PC-3 (cell line): ENCODE measurements at regions not wholly inside any gene's neighbourhood (a gene's known extent, or its start where the extent isn't known, plus 50 kb on each side); places are given as distances from the start of the nearest gene placed in this dataset.
"Not testable (repeated sequence)": the region's sequence is repeated elsewhere in the genome, so short reads cannot be mapped to it uniquely, and the experiment has no call there.

Source experiments
- ATAC-seq: fragments of 200-7000 bp; cut with Tn5 transposase; 2 replicates; pipeline ENCODE4 v1.9.1; 2020; ENCODE audit warnings: mild to moderate bottlenecking, moderate library complexity
- BruUV-seq: library from RNA; stranded (reverse); fragments of 400-500 nt; replicated peaks from 2 replicates; lab custom pipeline; 2021; lab: Mats Ljungman, UMichigan
- CTCF ChIA-PET: fragments of 300-600 bp; sonication (Branson Sonifier 250); formaldehyde crosslinking; loops from one replicate; lab custom pipeline; 2022; ENCODE audit warnings: antibody characterized with exemption; lab: Charles Lee
- POLR2A ChIA-PET: fragments of 300-600 bp; sonication (Branson Sonifier 250); formaldehyde crosslinking; loops from one replicate; lab custom pipeline; 2022; ENCODE audit warnings: antibody characterized with exemption; ENCODE audit not compliant: unreplicated experiment; lab: Charles Lee
- DNase-seq: peaks from one replicate; pipeline ENCODE4 v3.0.0-alpha.2; 2015
- H2AFZ ChIP-seq: fragments of 300-600 bp; sonication (generic); 2 replicates; pipeline ENCODE4 v1.6.0; 2016; ENCODE audit warnings: antibody characterized with exemption, low read length
- H3F3A ChIP-seq: fragments of 300-600 bp; sonication (generic); one replicate; pipeline ENCODE4 v1.6.0; 2017; ENCODE audit warnings: antibody characterized with exemption, low read length, control low read depth, mild to moderate bottlenecking; ENCODE audit not compliant: unreplicated experiment
- H3K27ac ChIP-seq: fragments of 300-600 bp; sonication (generic); 2 replicates; pipeline ENCODE4 v1.5.1; 2016; ENCODE audit warnings: mild to moderate bottlenecking, low read length
- H3K27me3 ChIP-seq: fragments of 300-600 bp; sonication (generic); 2 replicates; pipeline ENCODE4 v1.6.1; 2016; ENCODE audit warnings: low read length, mixed read lengths
- H3K36me3 ChIP-seq: fragments of 300-600 bp; sonication (generic); 2 replicates; pipeline ENCODE4 v1.6.1; 2016; ENCODE audit warnings: low read depth, mixed run types, low read length, mixed read lengths
- H3K4me1 ChIP-seq: fragments of 300-600 bp; sonication (generic); 2 replicates; pipeline ENCODE4 v1.5.1; 2016; ENCODE audit warnings: low read length; ENCODE audit not compliant: insufficient read depth
- H3K4me2 ChIP-seq: fragments of 300-600 bp; sonication (generic); 2 replicates; pipeline ENCODE4 v1.6.0; 2016; ENCODE audit warnings: low read length
- H3K4me3 ChIP-seq: fragments of 300-600 bp; sonication (generic); 2 replicates; pipeline ENCODE4 v1.5.1; 2016; ENCODE audit warnings: mild to moderate bottlenecking, low read length, mixed read lengths
- H3K79me2 ChIP-seq: fragments of 300-600 bp; sonication (generic); 2 replicates; pipeline ENCODE4 v1.6.1; 2017; ENCODE audit warnings: low read length, mixed read lengths
- H3K9ac ChIP-seq: fragments of 300-600 bp; sonication (generic); 2 replicates; pipeline ENCODE4 v1.6.0; 2016; ENCODE audit warnings: mild to moderate bottlenecking, low read length
- H3K9me2 ChIP-seq: fragments of 300-600 bp; sonication (generic); replicated peaks from 2 replicates; pipeline ENCODE4 v1.6.1; 2016; ENCODE audit warnings: mixed run types, low read length, mixed read lengths
- H3K9me3 ChIP-seq: fragments of 300-600 bp; sonication (generic); 2 replicates; pipeline ENCODE4 v1.6.1; 2016; ENCODE audit warnings: low read length, mixed read lengths
- H4K20me1 ChIP-seq: fragments of 300-600 bp; sonication (generic); 2 replicates; pipeline ENCODE4 v1.6.1; 2016; ENCODE audit warnings: low read length, mixed read lengths
- EZH2 ChIP-seq: fragments of 300-600 bp; sonication (generic); IDR thresholded peaks from one replicate; pipeline ENCODE4 v1.6.1; 2017; ENCODE audit warnings: antibody characterized with exemption, mild to moderate bottlenecking, low read length; ENCODE audit not compliant: unreplicated experiment
- EZH2phosphoT487 ChIP-seq: fragments of 300-600 bp; sonication (generic); IDR thresholded peaks from 2 replicates; pipeline ENCODE4 v1.6.1; 2018; ENCODE audit warnings: mild to moderate bottlenecking, antibody characterized with exemption, low read length, borderline replicate concordance
- intact Hi-C: fragments of 100-400 bp; cut with micrococcal nuclease; formaldehyde crosslinking; loops from 2 replicates; pipeline ENCODE4 v1.9.0; 2023
- TF ChIP-seq, protein P1 (sequence below): fragments of 300-600 bp; sonication (generic); conservative IDR thresholded peaks from 2 replicates; pipeline ENCODE4 v1.5.1; 2017; ENCODE audit warnings: antibody characterized with exemption, low read depth, mild to moderate bottlenecking, low read length

- TF ChIP-seq EZH2, result no peak
- TF ChIP-seq EZH2phosphoT487, result no peak
- TF ChIP-seq, protein P1, sequence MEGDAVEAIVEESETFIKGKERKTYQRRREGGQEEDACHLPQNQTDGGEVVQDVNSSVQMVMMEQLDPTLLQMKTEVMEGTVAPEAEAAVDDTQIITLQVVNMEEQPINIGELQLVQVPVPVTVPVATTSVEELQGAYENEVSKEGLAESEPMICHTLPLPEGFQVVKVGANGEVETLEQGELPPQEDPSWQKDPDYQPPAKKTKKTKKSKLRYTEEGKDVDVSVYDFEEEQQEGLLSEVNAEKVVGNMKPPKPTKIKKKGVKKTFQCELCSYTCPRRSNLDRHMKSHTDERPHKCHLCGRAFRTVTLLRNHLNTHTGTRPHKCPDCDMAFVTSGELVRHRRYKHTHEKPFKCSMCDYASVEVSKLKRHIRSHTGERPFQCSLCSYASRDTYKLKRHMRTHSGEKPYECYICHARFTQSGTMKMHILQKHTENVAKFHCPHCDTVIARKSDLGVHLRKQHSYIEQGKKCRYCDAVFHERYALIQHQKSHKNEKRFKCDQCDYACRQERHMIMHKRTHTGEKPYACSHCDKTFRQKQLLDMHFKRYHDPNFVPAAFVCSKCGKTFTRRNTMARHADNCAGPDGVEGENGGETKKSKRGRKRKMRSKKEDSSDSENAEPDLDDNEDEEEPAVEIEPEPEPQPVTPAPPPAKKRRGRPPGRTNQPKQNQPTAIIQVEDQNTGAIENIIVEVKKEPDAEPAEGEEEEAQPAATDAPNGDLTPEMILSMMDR, result no peak
- no peak overlapping the region for H3K4me3 ChIP-seq
- no peaks in the 10 kb centered on the region for H3K36me3 ChIP-seq
- H3K27me3 ChIP-seq, result no peaks in the 10 kb centered on the region
- CTCF ChIA-PET, result no interaction called here
- POLR2A ChIA-PET, result no interaction called here
- no peaks in the 10 kb centered on the region for H3K79me2 ChIP-seq
- H3K9me2 ChIP-seq, result no peaks in the 10 kb centered on the region
- no peaks in the 10 kb centered on the region for H3K4me1 ChIP-seq
- H2AFZ ChIP-seq, result no peak overlapping the region
- no peak overlapping the region for H3K9ac ChIP-seq
- H3K4me2 ChIP-seq, result no peak overlapping the region
- H3K9me3 ChIP-seq, result no peaks in the 10 kb centered on the region
- BruUV-seq, result no TSS peak
- DNase-seq (no peak), ATAC-seq (no peak)
- H3F3A ChIP-seq, result no peaks in the 10 kb centered on the region
- intact Hi-C loops, result no loop called here
- no peak overlapping the region for H3K27ac ChIP-seq
- no peaks in the 10 kb centered on the region for H4K20me1 ChIP-seq
These were observed 107.6 kb downstream of the GOSR1 start for GRCh38 chr17:30584810-30585209.

DNA sequence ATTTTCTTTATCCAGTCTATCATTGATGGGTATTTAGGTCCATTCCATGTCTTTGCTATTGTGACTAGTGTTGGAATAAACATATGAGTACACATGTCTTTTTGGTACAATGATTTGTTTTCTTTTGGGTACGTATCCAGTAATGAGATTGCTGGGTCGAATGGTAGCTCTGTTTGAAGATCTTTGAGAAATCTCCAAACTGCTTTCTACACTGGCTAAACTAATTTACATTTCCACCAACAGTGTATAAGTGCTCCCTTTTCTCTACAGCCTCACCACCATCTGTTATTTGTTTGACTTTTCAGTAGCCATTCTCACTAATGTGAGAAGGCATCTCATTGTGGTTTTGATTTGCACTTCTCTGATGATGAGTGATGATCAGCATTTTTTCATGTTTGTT, 103.7 kb downstream of the GOSR1 start:
- Histone ChIP-seq H3K4me3 (no peak overlapping the region), H3K36me3 (no peaks in the 10 kb centered on the region), H3K27ac (no peak overlapping the region), H3F3A (no peaks in the 10 kb centered on the region), H3K4me1 (no peaks in the 10 kb centered on the region), H3K27me3 (no peaks in the 10 kb centered on the region), H4K20me1 (no peaks in the 10 kb centered on the region), H3K9me3 (no peaks in the 10 kb centered on the region), H3K4me2 (no peak overlapping the region), H3K9ac (no peak overlapping the region), H3K9me2 (no peaks in the 10 kb centered on the region), H2AFZ (no peak overlapping the region), H3K79me2 (no peaks in the 10 kb centered on the region)
- DNase-seq (no peak), ATAC-seq (no peak)
- intact Hi-C loops, result no loop called here
- TF ChIP-seq EZH2 (no peak), EZH2phosphoT487 (no peak)
- TF ChIP-seq, protein P1, result no peak
- ChIA-PET CTCF (no interaction called here), POLR2A (no interaction called here)
- BruUV-seq, result no TSS peak

DNA sequence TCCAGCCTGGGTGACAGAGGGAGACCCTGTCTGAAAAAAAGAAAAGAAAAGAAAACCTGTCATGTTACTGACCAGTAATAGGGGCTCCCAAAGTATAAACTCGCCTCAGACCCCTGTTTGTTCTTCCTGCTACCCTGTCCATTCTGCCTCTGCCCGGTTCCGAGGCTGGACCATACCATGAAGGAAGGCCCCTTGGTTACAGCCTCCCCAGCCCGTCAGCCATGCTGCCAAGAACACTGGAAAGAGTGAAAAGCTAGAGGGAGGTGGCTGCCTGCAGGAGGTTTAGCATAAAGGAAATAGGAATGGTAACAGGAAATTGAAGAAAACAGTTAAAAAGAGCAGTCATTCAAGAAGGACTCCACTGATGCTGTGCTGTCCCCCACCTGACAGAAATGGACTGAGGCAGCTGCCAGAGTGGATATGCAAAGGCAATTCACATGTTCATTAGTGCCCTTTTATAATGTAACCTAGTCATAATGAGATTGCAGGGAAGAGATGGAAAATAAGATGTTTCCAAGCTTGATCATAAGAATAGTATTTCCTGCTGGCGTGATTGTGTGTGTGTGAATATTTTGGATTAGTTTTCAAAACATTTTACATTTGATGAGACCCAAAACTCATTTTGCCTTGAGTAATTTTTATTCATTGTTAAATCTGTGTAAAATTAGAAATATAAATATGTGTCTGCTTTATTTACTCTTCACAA, 102.6 kb downstream of the GOSR1 start:
- H3K4me3 ChIP-seq, result no peak overlapping the region
- H3K36me3 ChIP-seq, result no peaks in the 10 kb centered on the region
- no peaks in the 10 kb centered on the region for H3K9me3 ChIP-seq
- no peaks in the 10 kb centered on the region for H3K9me2 ChIP-seq
- H4K20me1 ChIP-seq, result no peaks in the 10 kb centered on the region
- H3K4me1 ChIP-seq, result no peaks in the 10 kb centered on the region
- H3F3A ChIP-seq, result no peaks in the 10 kb centered on the region
- no peaks in the 10 kb centered on the region for H3K79me2 ChIP-seq
- no peaks in the 10 kb centered on the region for H3K27me3 ChIP-seq
- intact Hi-C loops, result no loop called here
- ChIA-PET CTCF (no interaction called here), POLR2A (interaction anchor here (0.6 kb wide), 1 partner anchor 36 kb away, joined by 6 read pairs; no protein-coding TSS in a partner anchor)
- TF ChIP-seq EZH2phosphoT487 (no peak), EZH2 (no peak)
- TF ChIP-seq, protein P1, result no peak
- ATAC-seq (no peak), DNase-seq (no peak)
- H2AFZ ChIP-seq, result no peak overlapping the region
- no peak overlapping the region for H3K9ac ChIP-seq
- no TSS peak for BruUV-seq
- H3K4me2 ChIP-seq, result no peak overlapping the region
- no peak overlapping the region for H3K27ac ChIP-seq

DNA sequence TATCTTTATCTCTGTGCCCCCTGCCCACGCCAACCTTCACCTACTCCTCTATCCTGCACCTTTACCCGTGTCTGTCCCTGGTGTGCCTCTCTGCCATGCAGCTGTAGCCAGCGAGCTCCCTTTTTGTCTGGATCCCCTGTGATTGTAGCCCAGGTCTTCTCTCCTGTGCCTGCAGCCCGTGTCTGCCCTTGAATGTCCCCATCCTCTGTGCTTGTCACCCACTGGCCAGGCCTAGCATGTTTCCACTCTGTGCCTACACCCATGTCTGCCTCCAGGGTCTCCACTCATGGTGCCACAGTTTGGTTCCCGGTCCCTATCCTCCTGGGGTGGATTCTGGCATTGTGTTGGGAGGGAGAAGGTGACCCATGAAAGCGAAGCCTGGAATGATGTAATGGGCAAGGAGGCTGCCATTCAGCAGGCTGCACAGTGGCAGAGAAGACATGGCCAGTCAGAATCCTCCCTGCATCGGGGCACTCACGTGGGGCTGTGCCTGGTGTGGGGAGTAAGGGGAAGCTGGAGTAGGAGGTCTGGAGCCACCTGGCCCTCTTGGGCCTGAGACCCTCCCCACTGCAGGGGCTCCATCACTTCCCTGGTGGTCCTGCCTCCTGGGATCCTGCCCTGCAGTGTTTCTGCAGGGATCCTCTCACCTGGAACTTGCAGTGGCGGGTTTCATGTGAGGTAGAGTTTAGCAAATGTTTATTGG, 101.0 kb downstream of the GOSR1 start:
- ATAC-seq, BruUV-seq, H3K36me3 ChIP-seq, H3K79me2 ChIP-seq, H3K9me3 ChIP-seq, H3K9ac ChIP-seq, H4K20me1 ChIP-seq, H3K9me2 ChIP-seq, DNase-seq, intact Hi-C loops, H3K4me3 ChIP-seq, POLR2A ChIA-PET, H3K27me3 ChIP-seq, H3K4me1 ChIP-seq, H3F3A ChIP-seq, H3K4me2 ChIP-seq, H2AFZ ChIP-seq, H3K27ac ChIP-seq, CTCF ChIA-PET: not testable (repeated sequence)
